HG03521 (cell line): ENCODE measurements at regions not wholly inside any gene's neighbourhood (a gene's known extent, or its start where the extent isn't known, plus 50 kb on each side); places are given as distances from the start of the nearest gene placed in this dataset.
"Not testable (repeated sequence)": the region's sequence is repeated elsewhere in the genome, so short reads cannot be mapped to it uniquely, and the experiment has no call there.

Source experiments
- ATAC-seq: cut with Tn5 transposase; IDR thresholded peaks from one replicate; pipeline ENCODE4 v1.9.1; 2021; ENCODE audit warnings: mild to moderate bottlenecking, moderate library complexity; ENCODE audit not compliant: unreplicated experiment

DNA sequence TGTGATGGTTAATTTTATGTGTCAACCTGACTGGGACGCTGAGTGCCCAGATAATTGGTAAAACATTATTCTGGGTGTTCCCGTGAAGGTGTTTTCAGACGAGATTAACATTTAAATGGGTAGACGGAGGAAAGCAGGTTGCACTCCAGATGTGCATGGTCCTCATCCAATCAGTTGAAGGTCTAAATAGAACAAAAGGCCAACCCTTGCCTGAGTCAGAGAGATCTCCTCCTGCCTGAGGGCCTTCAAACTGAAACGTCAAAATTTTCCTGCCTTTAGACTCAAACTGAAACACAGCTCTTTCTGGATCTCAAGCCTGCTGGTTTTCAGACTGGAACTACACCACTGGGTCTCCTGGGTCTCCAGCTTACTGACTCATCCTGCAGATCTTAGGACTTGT lies 73.5 kb downstream of the NPIPA8 start:
- ATAC-seq: not testable (repeated sequence)

DNA sequence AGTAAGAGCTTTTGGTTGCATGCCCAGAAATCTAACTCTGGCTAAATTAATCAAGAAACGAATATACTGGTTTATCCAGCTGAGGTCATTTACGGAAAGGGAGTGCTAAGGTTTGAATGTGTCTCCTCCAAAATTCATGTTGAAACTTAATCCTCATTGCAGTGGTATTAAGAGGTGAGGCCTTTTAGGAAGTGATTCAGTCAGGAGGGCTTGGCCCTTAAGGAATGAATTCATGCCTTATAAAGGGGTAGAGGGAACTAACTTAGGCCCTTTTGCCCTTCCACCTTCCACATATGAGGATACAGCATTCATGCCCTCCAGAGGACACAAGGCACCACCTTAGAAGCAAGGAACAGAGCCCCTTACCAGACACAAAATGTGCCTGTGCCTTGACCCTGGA lies 74.7 kb downstream of the NPIPA8 start:
- ATAC-seq: not testable (repeated sequence)

DNA sequence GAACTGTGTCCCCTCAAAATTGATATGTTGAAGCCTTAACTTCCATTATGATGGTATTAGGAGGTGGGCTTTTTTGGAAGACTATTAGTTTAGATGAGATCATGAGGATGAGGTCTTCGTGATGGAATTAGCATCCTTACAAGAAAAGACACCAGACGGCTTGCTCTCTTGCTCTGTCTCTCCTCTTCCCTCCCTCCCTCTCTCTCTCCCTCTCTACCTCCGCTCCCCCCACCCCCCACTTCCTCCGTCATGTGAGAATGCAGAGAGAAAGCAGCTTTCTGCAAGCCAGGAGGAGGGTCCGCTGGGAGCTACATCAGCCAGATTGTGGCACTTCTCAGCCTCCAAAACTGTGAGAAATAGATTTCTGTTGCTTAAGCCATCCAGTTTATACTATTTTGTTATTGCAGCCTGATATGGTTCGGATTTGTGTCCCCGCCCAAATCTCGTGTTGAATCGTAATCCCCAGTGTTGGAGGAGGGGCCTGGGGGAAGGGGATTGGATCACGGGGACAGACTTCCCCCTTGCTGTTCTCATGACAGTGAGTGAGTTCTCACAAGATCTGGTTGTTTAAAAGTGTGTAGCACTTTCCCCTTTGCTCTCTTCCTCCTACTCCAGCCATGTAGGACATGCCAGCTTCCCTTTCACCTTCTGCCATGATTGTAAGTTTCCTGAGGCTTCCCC lies 76.9 kb downstream of the NPIPA8 start:
- ATAC-seq: not testable (repeated sequence)

DNA sequence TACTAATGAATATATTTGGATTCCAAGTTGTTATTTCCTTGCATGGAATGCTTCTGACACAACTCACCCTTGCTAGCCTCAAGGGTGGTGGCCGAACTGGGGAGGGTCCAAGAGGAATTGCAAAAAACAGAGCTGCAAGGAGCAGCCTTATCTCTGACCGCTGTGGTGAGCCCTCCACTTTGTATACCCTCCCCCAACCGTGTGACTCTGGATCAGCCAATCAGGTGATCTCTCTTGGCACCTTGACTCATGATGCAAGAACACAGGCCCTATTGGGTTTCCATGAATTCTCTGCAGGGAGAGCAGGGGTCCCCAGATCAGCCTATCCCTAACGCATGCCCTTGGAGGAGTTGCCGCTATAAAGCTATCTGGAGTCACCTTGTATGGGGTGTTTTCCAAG lies 83.6 kb downstream of the NPIPA8 start:
- not testable (repeated sequence) for ATAC-seq

DNA sequence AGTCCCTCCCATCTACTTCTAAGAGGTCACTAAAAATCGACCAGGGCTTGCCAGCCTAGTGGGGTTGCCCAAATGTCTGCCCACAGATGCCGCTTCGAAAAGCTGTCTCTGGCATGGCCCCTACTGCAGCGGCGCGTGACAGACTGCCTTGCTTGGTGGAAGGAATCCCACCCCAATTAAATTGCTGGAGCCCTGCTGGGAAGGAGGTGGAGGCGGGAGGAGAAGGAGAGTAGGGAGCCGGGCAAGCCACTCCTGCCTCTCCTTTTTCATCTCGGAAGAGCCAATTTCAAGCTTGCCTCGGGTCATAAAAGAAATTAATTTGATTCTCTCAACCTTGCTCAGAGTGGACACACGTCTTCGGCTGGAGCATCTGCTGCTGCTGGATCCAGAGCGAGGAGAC lies 106.0 kb downstream of the NPIPA8 start:
- ATAC-seq: not testable (repeated sequence)

DNA sequence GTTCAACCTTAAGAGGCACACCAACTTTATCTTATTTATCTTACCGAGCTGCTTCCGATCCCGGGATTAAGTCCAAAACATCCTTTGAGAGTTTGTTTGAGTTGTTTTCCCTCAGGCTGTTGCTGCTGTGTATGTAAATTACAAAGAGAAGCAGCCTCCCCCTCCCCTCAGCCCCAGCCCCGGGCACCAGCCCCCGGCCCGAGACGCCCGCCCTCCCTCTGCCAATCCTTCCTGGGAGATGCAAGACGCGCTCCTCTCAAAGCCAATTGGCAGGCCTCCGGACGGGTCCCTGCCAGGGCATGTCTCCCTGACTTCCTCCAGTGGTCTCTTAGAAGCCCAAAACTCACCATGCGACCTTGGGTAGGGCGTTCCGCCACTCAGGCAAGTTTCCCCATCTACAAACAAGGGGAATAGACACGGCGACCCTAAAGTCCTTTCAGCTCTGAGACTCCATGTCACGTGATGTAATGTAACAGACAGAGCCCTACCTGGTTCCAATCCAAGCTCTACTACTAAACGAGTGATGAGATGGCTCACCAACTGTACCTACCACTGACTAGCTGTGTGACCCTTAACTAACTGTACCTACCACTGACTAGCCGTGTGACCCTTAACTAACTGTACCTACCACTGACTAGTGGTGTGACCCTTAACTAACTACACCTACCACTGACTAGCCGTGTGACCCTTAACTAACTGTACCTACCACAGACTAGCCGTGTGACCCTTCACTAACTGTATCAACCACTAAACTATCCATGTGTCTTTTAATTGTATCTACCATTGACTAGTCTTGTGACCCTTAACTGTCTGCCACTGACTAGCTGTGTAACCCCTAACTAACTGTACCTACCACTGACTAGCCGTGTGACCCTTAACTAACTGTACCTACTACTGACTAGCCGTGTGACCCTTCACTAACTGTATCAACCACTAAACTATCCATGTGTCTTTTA lies 114.2 kb downstream of the NPIPA8 start:
- ATAC-seq: not testable (repeated sequence)

DNA sequence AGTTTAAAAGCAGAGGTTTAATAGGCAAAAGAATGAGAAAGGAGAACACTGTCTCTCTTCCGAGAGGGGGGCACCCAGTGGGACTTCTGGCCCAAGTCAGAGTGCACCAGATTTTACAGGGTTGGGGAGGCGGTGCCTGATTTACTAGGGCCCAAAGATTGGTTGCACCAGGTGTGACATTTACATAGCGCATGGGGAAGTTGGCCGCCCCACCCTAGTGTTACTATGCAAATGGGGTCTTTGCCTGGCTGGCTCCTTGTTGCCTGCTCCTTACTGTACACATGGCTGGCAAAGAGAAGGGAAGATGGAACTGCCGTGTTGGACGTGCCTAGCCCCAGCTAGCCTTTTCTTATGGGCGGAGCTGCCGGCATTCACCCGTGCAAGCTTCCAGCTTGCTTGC lies 118.8 kb downstream of the NPIPA8 start:
- ATAC-seq: not testable (repeated sequence)

DNA sequence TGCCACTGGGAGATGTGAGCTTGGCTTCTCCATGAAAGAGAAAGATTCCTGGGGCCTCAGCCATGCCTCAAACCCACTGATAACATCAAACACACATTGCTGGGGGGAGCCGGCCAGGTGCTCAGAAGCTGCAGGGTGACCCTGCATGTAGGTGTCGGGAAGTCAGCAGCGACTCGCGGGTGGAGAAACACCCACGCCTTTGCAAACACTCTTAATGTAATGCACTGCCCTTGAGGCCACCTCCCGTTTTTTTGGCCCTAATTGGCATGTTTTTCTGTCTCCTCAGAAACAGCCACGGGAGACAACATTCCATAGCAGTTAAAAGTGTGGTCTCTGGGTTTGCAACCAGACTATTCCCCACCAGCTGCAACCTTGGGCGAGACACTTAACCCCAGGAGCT lies 119.7 kb downstream of the NPIPA8 start:
- ATAC-seq: not testable (repeated sequence)

DNA sequence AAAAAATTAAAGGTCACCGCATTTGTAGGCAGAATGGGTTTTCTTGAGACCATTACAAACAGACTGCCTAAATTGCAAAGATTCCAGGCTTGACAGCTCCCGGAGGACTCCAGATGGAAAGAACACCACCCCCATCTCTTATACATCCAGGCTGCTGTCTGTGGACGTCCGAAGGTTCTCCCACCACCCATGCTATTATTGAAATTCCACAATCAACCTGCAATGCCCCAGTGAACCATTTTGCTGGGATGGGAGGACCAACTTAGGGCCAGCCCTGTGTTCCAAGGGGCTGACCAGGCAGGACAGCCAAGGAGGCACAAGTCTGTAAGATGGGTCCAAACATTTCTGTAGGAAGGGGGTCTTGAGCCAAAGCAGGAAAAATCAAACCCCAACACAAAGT lies 122.7 kb downstream of the NPIPA8 start:
- not testable (repeated sequence) for ATAC-seq

DNA sequence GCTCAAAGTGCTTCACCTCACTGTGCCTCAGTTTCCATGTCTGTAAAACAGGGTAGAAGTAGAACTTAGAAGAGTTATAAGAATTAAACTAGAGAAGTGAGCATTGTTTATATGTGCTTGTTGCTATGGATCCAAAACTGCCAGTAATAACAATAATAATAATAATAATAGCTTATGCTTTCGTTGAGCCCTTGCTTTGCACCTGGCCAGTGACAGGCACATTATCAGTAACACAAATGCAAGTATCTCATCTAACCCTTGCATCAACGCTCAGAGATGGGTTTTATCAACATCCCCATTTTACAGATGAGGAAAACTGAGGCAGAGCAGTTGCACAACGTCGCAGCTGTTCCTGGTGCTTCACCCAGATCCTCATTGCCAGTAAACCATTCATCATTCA lies 125.0 kb downstream of the NPIPA8 start:
- ATAC-seq: not testable (repeated sequence)

DNA sequence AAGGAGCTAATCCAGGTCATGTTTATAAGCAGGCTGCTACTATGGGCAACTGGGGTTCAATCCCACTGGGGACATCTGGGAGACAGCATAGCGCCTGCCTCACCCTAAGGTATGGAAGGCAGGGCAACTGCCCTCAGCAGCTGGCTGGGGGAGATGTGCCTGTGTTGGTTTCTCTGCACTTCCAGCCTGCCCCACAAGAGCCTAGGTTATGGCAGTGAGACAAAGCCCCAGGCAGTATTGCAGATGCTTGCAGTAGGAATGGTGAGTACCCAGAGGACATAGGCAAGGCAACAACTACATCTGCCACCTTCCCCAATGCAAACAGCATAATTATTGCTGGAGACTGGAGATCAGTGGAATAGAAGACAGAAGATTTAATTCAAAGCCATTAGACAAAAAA lies 131.8 kb downstream of the NPIPA8 start:
- not testable (repeated sequence) for ATAC-seq

DNA sequence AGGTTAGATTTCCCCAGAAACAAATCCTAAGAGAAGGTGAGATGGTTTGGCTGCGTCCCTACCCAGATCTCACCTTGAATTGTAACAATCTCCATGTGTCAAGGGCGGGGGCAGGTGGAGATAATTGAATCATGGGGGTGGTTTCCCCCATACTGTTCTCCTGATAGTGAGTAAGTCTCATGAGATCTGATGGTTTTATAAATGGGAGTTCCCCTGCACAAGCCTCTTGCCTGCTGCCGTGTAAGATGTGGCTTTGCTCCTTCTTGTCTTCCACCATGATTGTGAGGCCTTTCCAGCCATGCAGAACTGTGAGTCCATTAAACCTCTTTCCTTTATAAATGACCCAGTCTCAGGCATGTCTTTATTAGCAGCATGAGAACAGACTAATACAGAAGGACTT lies 132.2 kb downstream of the NPIPA8 start:
- ATAC-seq: not testable (repeated sequence)

DNA sequence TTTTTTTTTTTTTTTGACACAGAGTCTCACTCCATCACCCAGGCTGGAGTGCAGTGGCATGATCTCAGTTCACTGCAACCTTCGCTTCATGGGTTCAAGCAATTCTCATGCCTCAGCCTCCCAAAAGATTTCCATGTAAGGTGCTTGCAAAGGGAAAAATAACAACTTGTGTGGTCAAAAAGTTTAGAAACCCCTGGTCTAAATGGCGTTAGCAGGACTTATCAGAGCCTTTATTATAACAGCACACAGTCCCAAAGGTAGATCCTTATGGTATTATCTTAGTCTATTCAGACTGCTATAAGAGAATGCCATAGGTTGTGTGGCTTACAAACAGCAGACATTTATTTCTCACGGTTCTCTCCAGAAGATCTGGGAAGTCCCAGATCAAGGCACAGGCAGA lies 135.0 kb downstream of the NPIPA8 start:
- not testable (repeated sequence) for ATAC-seq

DNA sequence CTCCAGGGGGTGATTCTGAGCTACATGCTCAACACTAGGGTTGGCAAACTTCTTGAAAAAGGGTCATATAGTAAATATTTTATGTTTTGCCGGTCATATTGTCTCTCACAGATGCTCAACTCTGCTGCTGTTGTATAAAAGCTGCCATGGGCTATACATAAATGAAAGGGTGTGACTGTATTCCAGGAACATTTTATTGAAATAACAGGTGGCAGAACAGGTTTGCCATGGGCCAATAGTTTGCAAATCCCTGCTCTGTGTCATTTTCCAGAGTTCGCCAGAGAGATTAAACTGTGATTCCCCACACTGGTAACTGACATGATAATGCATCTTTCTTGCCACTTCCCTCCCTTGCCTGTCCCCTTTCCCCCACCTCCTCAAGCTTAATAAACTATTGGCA lies 144.1 kb downstream of the NPIPA8 start:
- not testable (repeated sequence) for ATAC-seq

DNA sequence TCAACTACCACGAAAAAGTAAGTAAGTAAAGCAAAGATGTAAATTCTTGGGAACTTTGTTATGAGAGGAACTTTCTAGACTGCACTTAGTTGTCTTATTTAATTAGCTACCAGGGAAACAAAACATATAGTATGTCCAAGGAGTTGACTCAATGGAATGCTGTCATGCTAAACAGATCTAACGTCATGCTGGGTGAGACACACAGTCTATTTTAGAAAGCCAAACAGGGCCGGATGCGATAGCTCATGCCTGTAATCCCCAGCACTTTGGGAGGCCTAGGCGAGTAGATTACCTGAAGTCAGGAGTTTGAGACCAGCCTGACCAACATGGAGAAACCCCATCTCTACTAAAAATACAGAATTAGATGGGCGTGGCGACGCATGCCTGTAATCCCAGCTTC lies 146.4 kb downstream of the NPIPA8 start:
- not testable (repeated sequence) for ATAC-seq

DNA sequence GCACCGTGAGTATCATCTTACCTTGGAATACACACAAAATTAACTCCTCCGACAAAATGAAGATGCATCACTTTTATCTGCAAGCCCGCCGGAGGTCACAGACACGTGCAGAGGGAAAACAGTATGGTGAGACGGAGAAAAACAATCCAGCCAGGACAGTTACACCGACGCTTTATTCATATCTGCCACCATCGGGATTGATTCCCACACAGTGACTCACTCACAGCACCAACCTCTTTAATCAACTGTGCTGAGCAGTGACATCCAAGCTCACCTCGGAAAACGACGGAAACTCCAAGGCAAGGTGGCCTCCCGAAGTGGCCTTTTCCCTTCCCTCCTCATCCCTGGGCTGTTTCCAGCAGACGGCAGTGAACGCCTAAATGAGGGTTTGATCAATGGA lies 151.8 kb downstream of the NPIPA8 start:
- not testable (repeated sequence) for ATAC-seq

DNA sequence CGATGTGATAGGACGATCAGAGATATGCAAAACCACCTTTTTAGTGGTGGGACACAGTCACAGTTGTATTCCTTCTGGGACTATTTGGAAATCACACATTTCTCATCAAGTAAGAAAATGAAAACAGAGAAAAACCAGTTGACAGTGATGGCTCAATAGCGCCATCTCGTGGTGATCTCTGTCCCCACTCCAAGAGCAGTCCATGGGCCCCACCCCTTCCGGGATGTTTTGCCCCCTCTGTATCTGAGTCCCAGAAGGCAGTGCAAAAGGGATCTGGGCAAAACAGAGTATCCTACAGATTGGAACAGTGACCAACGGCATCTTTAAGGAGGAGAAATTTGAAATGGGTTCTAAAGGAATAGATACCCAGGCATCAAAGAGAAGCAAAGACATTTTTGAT lies 155.5 kb downstream of the NPIPA8 start:
- not testable (repeated sequence) for ATAC-seq

DNA sequence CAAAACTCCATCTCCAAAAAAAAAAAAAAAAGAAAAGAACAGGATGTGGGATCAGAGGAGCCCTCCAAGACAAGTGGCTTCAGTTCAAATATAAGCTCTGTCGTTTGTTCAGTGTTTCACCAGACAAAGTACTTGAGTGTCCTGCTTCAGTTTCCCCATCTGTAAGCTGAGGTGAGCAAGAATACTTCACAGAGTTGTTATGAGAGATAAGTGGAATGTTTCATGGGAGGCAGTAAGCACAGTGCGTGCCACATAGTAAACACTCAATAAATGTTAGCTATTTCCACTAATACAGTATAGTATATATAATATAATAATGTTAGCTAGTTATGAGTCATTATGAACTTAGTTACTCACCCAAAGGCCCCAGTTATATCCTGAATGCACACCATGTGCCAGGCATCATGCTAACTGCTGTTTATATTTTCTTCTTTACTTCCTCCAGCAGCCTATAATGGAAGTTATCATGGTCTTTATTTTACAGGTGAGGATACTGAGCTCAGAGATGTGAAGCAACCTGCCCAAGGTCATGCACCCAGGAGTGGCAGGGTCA lies 162.5 kb downstream of the NPIPA8 start:
- not testable (repeated sequence) for ATAC-seq

DNA sequence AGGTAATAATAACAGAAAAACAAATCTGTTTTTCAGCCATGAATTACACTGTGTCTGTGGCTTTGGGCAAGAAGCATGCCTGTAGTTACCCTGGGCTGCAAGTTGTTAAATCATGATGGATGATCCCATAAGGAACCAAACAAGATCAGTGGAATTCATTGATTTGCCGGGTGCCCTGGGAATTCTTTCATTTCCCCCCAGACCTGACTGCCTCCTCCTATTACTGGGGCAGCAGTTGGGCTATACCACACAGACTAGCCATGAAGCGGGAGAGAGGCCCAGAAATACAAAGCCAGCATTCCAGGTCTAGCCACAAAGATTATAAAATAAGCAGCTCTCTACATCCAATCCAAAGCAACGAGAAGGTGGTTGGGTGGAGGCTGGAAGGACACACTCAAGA lies 174.2 kb downstream of the NPIPA8 start:
- not testable (repeated sequence) for ATAC-seq

DNA sequence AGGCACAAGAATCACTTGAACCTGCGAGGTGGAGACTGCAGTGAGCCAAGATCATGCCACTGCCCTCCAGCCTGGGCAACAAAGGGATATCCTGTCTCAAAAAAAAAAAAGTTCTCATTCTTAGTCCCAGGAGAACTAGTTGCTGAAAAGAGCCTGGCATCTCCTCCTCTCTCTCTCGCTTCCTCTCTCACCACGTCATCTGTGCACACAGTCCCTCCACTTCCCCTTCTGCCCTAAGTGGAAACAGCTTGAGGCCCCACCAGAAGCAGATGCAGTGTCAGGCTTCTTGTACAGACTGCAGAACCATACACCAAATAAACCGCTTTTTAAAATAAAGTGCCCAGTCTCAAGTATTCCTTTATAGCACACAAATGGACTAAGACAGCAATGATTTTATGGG lies 175.3 kb downstream of the NPIPA8 start:
- not testable (repeated sequence) for ATAC-seq

DNA sequence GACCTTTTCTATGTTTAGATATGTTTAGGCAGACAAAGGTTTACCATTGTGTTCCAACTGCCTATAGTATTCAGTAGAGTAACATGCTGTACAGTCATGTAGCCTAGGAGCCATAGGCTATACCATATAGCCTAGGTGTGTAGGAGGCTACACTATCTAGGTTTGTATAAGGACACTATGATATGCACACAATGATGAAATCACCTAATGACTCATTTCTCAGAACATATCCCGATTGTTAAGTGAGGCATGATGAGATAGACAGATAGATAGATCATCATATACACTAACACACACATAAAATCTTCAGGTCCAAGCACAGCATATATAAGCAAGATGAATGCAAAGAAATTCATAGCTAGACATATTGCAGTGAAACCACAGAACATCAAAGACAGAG lies 177.4 kb downstream of the NPIPA8 start:
- ATAC-seq: not testable (repeated sequence)

DNA sequence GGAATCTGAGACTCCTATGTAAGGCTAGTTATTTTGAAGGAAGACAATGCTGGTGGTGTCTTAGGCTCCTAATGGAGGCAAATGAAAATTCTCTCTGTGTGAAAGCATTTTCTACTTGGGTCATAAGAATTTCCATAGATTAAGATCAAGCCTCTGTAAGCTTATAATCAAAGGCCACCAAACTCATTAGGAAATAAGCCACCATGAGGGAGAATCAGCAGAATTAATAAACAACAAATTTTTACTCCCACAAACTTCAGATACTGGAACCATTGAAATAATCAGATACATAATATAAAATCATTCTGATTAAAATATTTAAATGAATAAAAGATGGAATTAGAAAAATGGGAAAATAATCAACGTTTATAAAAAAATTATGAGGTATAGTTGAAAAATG lies 178.7 kb downstream of the NPIPA8 start:
- ATAC-seq: not testable (repeated sequence)
